ENCODE measurements at regions not wholly inside any gene's neighbourhood (a gene's known extent, or its start where the extent isn't known, plus 50 kb on each side); places are given as distances from the start of the nearest gene placed in this dataset.

DNA sequence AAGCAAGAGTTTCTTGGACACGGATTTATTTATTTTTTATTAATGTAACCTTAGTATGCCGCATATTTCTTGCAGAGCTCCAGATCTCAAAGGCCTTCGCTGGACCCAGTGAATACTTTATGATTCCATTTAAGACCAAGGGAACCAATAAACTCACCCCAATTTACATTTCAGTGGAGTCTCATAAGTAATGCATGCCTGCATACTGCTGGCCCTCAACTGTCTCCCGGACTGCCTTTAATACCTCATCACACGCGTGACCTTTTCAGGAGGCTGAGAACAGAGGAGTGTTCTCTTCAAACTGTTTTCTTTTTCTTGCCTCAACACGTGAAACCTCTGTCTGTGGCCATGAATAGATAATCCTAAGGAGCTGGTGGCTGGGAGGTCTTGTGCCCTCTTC is 240.9 kb downstream of the STIM2 start:
- no peaks in the 10 kb centered on the region for H3K9me3 Mint-ChIP-seq
- TF ChIP-seq, protein P1, sequence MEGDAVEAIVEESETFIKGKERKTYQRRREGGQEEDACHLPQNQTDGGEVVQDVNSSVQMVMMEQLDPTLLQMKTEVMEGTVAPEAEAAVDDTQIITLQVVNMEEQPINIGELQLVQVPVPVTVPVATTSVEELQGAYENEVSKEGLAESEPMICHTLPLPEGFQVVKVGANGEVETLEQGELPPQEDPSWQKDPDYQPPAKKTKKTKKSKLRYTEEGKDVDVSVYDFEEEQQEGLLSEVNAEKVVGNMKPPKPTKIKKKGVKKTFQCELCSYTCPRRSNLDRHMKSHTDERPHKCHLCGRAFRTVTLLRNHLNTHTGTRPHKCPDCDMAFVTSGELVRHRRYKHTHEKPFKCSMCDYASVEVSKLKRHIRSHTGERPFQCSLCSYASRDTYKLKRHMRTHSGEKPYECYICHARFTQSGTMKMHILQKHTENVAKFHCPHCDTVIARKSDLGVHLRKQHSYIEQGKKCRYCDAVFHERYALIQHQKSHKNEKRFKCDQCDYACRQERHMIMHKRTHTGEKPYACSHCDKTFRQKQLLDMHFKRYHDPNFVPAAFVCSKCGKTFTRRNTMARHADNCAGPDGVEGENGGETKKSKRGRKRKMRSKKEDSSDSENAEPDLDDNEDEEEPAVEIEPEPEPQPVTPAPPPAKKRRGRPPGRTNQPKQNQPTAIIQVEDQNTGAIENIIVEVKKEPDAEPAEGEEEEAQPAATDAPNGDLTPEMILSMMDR (conservative IDR thresholded peaks at IDR 0.05) = no peak
- DNase-seq (ENCODE audit: extremely low spot score, unreplicated experiment) = no peak
- H3K4me3 Mint-ChIP-seq = no peak overlapping the region
- H3K27ac Mint-ChIP-seq = no peak overlapping the region
- peaks cover 16% of the 10 kb centered on the region for H3K27me3 Mint-ChIP-seq
- H3K36me3 Mint-ChIP-seq = no peaks in the 10 kb centered on the region
- no peaks in the 10 kb centered on the region for H3K4me1 Mint-ChIP-seq (ENCODE audit: unreplicated experiment)

DNA sequence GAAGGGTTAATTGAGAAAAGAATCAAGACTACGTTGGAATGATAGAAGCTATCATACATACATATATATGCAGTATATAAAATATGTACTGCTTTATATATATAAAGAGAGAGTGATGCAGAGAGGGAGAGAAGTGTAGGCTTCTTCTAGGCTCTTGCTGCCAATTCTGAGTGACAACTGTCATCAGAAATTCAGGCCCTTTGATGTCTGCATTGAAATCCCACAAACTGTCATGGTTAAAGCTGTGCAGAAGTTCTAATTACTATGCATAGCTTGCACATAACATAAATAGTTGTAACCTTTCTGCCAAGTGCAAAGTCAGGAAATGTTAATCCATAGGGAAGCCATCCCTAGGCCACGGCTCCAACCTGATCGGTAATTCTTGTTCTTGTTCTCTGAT is 251.0 kb downstream of the STIM2 start:
- Mint-ChIP-seq H3K9me3 (no peaks in the 10 kb centered on the region), H3K4me1 (ENCODE audit: unreplicated experiment) (no peaks in the 10 kb centered on the region), H3K27ac (no peak overlapping the region), H3K36me3 (no peaks in the 10 kb centered on the region), H3K27me3 (peaks cover 12% of the 10 kb centered on the region), H3K4me3 (no peak overlapping the region)
- TF ChIP-seq, protein P1 (conservative IDR thresholded peaks at IDR 0.05) = no peak
- no peak for DNase-seq (ENCODE audit: extremely low spot score, unreplicated experiment)

DNA sequence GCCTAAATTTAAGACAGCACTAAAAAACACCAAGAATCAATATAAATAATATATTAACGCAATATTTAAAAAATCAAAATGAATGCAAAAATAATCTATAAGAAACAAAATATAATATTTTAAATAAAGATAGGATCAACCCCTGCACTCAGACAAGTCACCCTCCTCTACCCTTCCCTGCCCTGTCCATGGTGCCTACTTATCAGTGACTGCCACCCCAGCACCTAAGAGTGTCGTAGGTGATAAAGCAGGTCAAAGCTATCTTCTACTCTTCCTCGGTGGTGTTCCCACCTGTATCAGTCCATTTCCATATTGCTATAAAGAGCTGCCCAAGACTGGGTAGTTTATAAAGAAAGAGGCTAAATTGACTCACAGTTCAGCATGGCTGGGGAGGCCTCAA is 251.9 kb downstream of the STIM2 start:
- Mint-ChIP-seq H3K27me3 (peaks cover 11% of the 10 kb centered on the region), H3K4me1 (ENCODE audit: unreplicated experiment) (no peaks in the 10 kb centered on the region), H3K27ac (no peak overlapping the region), H3K4me3 (no peak overlapping the region), H3K9me3 (no peaks in the 10 kb centered on the region), H3K36me3 (no peaks in the 10 kb centered on the region)
- DNase-seq (ENCODE audit: extremely low spot score, unreplicated experiment) = no peak
- TF ChIP-seq, protein P1 (conservative IDR thresholded peaks at IDR 0.05) = no peak

DNA sequence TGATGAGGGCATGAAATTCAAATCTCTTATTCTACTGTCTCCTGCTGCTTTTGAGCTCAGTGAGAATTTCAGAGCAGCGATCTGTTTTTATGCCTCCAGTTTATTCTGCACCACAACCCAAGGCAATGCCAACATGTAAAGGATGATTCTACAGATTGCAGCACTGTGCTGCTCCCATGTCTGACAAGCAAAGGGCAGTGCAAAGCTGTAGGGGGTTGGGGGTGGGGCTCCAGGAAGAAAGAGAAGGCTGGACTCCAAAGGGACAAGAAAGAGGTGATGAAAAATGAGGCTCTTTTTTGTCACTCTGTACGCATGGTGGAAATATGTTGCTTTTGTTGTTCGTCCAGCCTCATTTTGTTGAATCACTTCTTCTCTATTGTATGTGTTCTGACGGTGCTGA is 254.6 kb downstream of the STIM2 start:
- H3K4me1 Mint-ChIP-seq (ENCODE audit: unreplicated experiment) = no peaks in the 10 kb centered on the region
- no peaks in the 10 kb centered on the region for H3K36me3 Mint-ChIP-seq
- H3K27me3 Mint-ChIP-seq = peaks cover 7% of the 10 kb centered on the region
- TF ChIP-seq, protein P1 (conservative IDR thresholded peaks at IDR 0.05) = no peak
- peak overlapping the region; percentile 56 for H3K27ac Mint-ChIP-seq
- H3K9me3 Mint-ChIP-seq = no peaks in the 10 kb centered on the region
- H3K4me3 Mint-ChIP-seq = no peak overlapping the region
- no peak for DNase-seq (ENCODE audit: extremely low spot score, unreplicated experiment)

DNA sequence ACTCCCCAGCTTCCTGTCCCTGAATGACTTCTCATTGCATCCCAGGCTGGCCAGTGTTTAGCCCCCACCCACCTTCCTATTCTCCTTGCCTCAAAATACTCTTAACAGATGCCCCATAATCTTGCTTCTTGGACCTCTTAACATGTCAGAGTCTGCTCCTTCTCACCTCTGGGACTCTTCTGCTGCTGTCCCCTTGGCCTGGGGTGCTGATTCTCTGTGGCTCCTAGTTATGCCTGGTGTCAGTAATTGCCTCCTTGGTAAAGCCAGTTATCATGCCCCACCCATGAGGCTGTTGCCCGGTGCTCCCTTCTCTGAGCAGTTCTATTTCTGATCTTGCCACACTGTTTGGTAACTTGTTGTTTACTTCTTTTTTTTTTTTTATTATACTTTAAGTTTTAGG is 256.8 kb downstream of the STIM2 start:
- TF ChIP-seq, protein P1 (conservative IDR thresholded peaks at IDR 0.05) = no peak
- H3K4me1 Mint-ChIP-seq (ENCODE audit: unreplicated experiment) = no peaks in the 10 kb centered on the region
- no peaks in the 10 kb centered on the region for H3K36me3 Mint-ChIP-seq

GRCh38 chr4:27119239-27119638 is 258.6 kb downstream of the STIM2 start:
- no peaks in the 10 kb centered on the region for H3K36me3 Mint-ChIP-seq
- no peak overlapping the region for H3K27ac Mint-ChIP-seq
- peaks cover 10% of the 10 kb centered on the region for H3K27me3 Mint-ChIP-seq
- DNase-seq (ENCODE audit: extremely low spot score, unreplicated experiment) = no peak
- peaks cover 10% of the 10 kb centered on the region for H3K4me1 Mint-ChIP-seq (ENCODE audit: unreplicated experiment)
- no peak overlapping the region for H3K4me3 Mint-ChIP-seq
- TF ChIP-seq, protein P1 (conservative IDR thresholded peaks at IDR 0.05) = no peak
- H3K9me3 Mint-ChIP-seq = no peaks in the 10 kb centered on the region

More for the DNA sequence above, 256.8 kb downstream of the STIM2 start:
- H3K9me3 Mint-ChIP-seq = no peaks in the 10 kb centered on the region
- no peak for DNase-seq (ENCODE audit: extremely low spot score, unreplicated experiment)
- H3K27ac Mint-ChIP-seq = no peak overlapping the region
- H3K27me3 Mint-ChIP-seq = peaks cover 6% of the 10 kb centered on the region
- no peak overlapping the region for H3K4me3 Mint-ChIP-seq

Measured in type B pancreatic cell (in vitro differentiated cells).